GM23338 (cell line): ENCODE measurements at regions not wholly inside any gene's neighbourhood (a gene's known extent, or its start where the extent isn't known, plus 50 kb on each side); places are given as distances from the start of the nearest gene placed in this dataset.

ENCODE experiments used
- CTCF ChIP-seq, 2 experiments: fragments of 200-600 bp in 1 of 2; sonication (generic) in 1 of 2; conservative IDR thresholded peaks; 2 replicates each; pipeline versions ENCODE4 v1.5.1 to v1.6.1; 2016 to 2017; ENCODE audit warnings: antibody characterized with exemption in 2 of 2, low read depth in 2 of 2, mild to moderate bottlenecking in 2 of 2, moderate library complexity in 1 of 2
- EZH2 ChIP-seq: fragments of 200-600 bp; sonication (generic); IDR thresholded peaks from one replicate; pipeline ENCODE4 v1.8.0; 2017; ENCODE audit warnings: antibody characterized with exemption, mild to moderate bottlenecking, low read depth; ENCODE audit not compliant: unreplicated experiment
- POLR2AphosphoS5 ChIP-seq: IDR thresholded peaks from 2 replicates; pipeline ENCODE4 v1.6.1; 2016; ENCODE audit warnings: antibody characterized with exemption, low read depth
- REST ChIP-seq: IDR thresholded peaks from one replicate; pipeline ENCODE4 v1.6.1; 2018; ENCODE audit warnings: antibody characterized with exemption; ENCODE audit not compliant: unreplicated experiment

- TF ChIP-seq EZH2 (no peak), CTCF (conservative IDR thresholded peaks at IDR 0.05; ENCODE audit: low read depth in 2 of 2) (no peak), POLR2AphosphoS5 (no peak), REST (no peak)
These were observed 149.3 kb upstream of the SEMA6D start for GRCh38 chr15:47568030-47568429.
